Suprapubic skin (tissue), 4 donors: ENCODE measurements at regions not wholly inside any gene's neighbourhood (a gene's known extent, or its start where the extent isn't known, plus 50 kb on each side); places are given as distances from the start of the nearest gene placed in this dataset.

Experiments used
- DNase-seq, 2 donors: peaks; one replicate each; pipeline ENCODE4 v3.0.0-alpha.2; 2019; ENCODE audit warnings: low spot score in 2 of 2
- H3K27ac ChIP-seq: fragments of 200-600 bp; sonication (generic); one replicate; pipeline ENCODE4 v1.5.1; 2019
- H3K27me3 ChIP-seq: fragments of 200-600 bp; sonication (generic); one replicate; pipeline ENCODE4 v1.5.1; 2019
- H3K36me3 ChIP-seq: fragments of 200-600 bp; sonication (generic); one replicate; pipeline ENCODE4 v1.5.1; 2019
- H3K4me1 ChIP-seq: fragments of 200-600 bp; sonication (generic); one replicate; pipeline ENCODE4 v1.5.1; 2019
- H3K4me3 ChIP-seq: fragments of 200-600 bp; sonication (generic); one replicate; pipeline ENCODE4 v1.5.1; 2019; ENCODE audit warnings: mild to moderate bottlenecking
- H3K9me3 ChIP-seq: fragments of 200-600 bp; sonication (generic); one replicate; pipeline ENCODE4 v1.5.1; 2019
- CTCF ChIP-seq, 2 donors: fragments of 200-600 bp in 1 of 2; fragments of 450-650 bp in 1 of 2; sonication (generic) in 1 of 2; IDR thresholded peaks; one replicate each; pipeline ENCODE4 v1.5.1; 2016 to 2019; ENCODE audit warnings: antibody characterized with exemption in 2 of 2, mild to moderate bottlenecking in 1 of 2, moderate library complexity in 1 of 2
- EP300 ChIP-seq: sonication (generic); formaldehyde crosslinking; IDR thresholded peaks from one replicate; pipeline ENCODE4 v1.6.1; 2017; ENCODE audit warnings: antibody characterized with exemption
- POLR2A ChIP-seq, 2 donors: fragments of 450-650 bp; IDR thresholded peaks; one replicate each; pipeline ENCODE4 v1.6.1; 2017; ENCODE audit warnings: antibody characterized with exemption in 2 of 2, mild to moderate bottlenecking in 2 of 2, moderate library complexity in 2 of 2
- POLR2AphosphoS5 ChIP-seq, 3 donors: sonication (generic); formaldehyde crosslinking; IDR thresholded peaks; one replicate each; pipeline ENCODE4 v1.6.1; 2017; ENCODE audit warnings: antibody characterized with exemption in 3 of 3
- WGBS: methylation state at CpG from one replicate; pipeline ENCODE4 v1.1.5; 2018; 5-methylcytosine and 5-hydroxymethylcytosine counted together

GRCh38 chrX:20527558-20528011, 260.9 kb upstream of the RPS6KA3 start:
- no peak for DNase-seq
- Histone ChIP-seq H3K27me3 (no peaks in the 10 kb centered on the region), H3K36me3 (no peaks in the 10 kb centered on the region), H3K9me3 (no peaks in the 10 kb centered on the region), H3K27ac (no peak overlapping the region), H3K4me3 (no peak overlapping the region), H3K4me1 (no peaks in the 10 kb centered on the region)
- 10% methylated on average over 3 of the region's 3 CpGs for WGBS
- TF ChIP-seq POLR2AphosphoS5 (IDR thresholded peaks at IDR 0.05), result no peak
- no peak for TF ChIP-seq EP300
- peak; percentile 29 to 63 for TF ChIP-seq CTCF (IDR thresholded peaks at IDR 0.05)
- no peak for TF ChIP-seq POLR2A (IDR thresholded peaks at IDR 0.05)

- TF ChIP-seq POLR2AphosphoS5 (IDR thresholded peaks at IDR 0.05), result no peak
- no peak for TF ChIP-seq CTCF (IDR thresholded peaks at IDR 0.05)
- no peak for TF ChIP-seq POLR2A (IDR thresholded peaks at IDR 0.05)
- no peak for TF ChIP-seq EP300
- H3K27ac ChIP-seq, result no peak overlapping the region
- H3K27me3 ChIP-seq, result no peaks in the 10 kb centered on the region
- DNase-seq, result no peak
- no peaks in the 10 kb centered on the region for H3K4me1 ChIP-seq
- no peak overlapping the region for H3K4me3 ChIP-seq
- H3K9me3 ChIP-seq, result no peaks in the 10 kb centered on the region
- H3K36me3 ChIP-seq, result no peaks in the 10 kb centered on the region
- 65% methylated on average over 4 of the region's 4 CpGs for WGBS
Observed at GRCh38 chrX:20527041-20527440, 260.3 kb upstream of the RPS6KA3 start.

GRCh38 chrX:20523626-20524312, 257.1 kb upstream of the RPS6KA3 start:
- no peaks in the 10 kb centered on the region for H3K27me3 ChIP-seq
- WGBS, result 38% methylated on average over 5 of the region's 5 CpGs
- no peaks in the 10 kb centered on the region for H3K9me3 ChIP-seq

GRCh38 chrX:20522420-20522819, 255.7 kb upstream of the RPS6KA3 start:
- no peak for TF ChIP-seq POLR2AphosphoS5 (IDR thresholded peaks at IDR 0.05)
- no peak for TF ChIP-seq EP300
- TF ChIP-seq CTCF (IDR thresholded peaks at IDR 0.05), result no peak
- no peak for TF ChIP-seq POLR2A (IDR thresholded peaks at IDR 0.05)
- no peak for DNase-seq
- no peaks in the 10 kb centered on the region for H3K9me3 ChIP-seq
- H3K36me3 ChIP-seq, result no peaks in the 10 kb centered on the region
- H3K4me1 ChIP-seq, result no peaks in the 10 kb centered on the region
- WGBS, result 63% methylated on average over 3 of the region's 3 CpGs
- H3K4me3 ChIP-seq, result no peak overlapping the region
- no peak overlapping the region for H3K27ac ChIP-seq
- H3K27me3 ChIP-seq, result no peaks in the 10 kb centered on the region

More at GRCh38 chrX:20523626-20524312, 257.1 kb upstream of the RPS6KA3 start:
- TF ChIP-seq CTCF (IDR thresholded peaks at IDR 0.05) (no peak), POLR2AphosphoS5 (IDR thresholded peaks at IDR 0.05) (no peak), EP300 (no peak), POLR2A (IDR thresholded peaks at IDR 0.05) (no peak)
- H3K4me3 ChIP-seq, result no peak overlapping the region
- H3K4me1 ChIP-seq, result no peaks in the 10 kb centered on the region
- no peak for DNase-seq
- no peak overlapping the region for H3K27ac ChIP-seq
- no peaks in the 10 kb centered on the region for H3K36me3 ChIP-seq

GRCh38 chrX:20521222-20521621, 254.5 kb upstream of the RPS6KA3 start:
- H3K36me3 ChIP-seq, result no peaks in the 10 kb centered on the region
- no peak overlapping the region for H3K4me3 ChIP-seq
- 40% methylated on average over 4 of the region's 4 CpGs for WGBS
- no peak for DNase-seq
- no peaks in the 10 kb centered on the region for H3K9me3 ChIP-seq
- no peak overlapping the region for H3K27ac ChIP-seq
- H3K27me3 ChIP-seq, result no peaks in the 10 kb centered on the region
- no peak for TF ChIP-seq EP300
- TF ChIP-seq CTCF (IDR thresholded peaks at IDR 0.05), result no peak
- TF ChIP-seq POLR2AphosphoS5 (IDR thresholded peaks at IDR 0.05), result no peak
- TF ChIP-seq POLR2A (IDR thresholded peaks at IDR 0.05), result no peak
- no peaks in the 10 kb centered on the region for H3K4me1 ChIP-seq
